Upper lobe of left lung (tissue), 4 donors: ENCODE measurements at regions not wholly inside any gene's neighbourhood (a gene's known extent, or its start where the extent isn't known, plus 50 kb on each side); places are given as distances from the start of the nearest gene placed in this dataset.

Experiments
- EP300 ChIP-seq, 4 donors: sonication (generic); formaldehyde crosslinking; IDR thresholded peaks; one replicate each; pipeline ENCODE4 v1.5.1; 2017; ENCODE audit warnings: antibody characterized with exemption in 4 of 4, control low read depth in 2 of 4
- TF ChIP-seq, protein P1 (sequence below), 6 experiments: fragments of 450-650 bp in 4 of 6; fragments of 200-600 bp in 2 of 6; sonication (generic) in 2 of 6; IDR thresholded peaks; one replicate each; pipeline ENCODE4 v1.5.1; 2016 to 2019; ENCODE audit warnings: antibody characterized with exemption in 6 of 6

DNA sequence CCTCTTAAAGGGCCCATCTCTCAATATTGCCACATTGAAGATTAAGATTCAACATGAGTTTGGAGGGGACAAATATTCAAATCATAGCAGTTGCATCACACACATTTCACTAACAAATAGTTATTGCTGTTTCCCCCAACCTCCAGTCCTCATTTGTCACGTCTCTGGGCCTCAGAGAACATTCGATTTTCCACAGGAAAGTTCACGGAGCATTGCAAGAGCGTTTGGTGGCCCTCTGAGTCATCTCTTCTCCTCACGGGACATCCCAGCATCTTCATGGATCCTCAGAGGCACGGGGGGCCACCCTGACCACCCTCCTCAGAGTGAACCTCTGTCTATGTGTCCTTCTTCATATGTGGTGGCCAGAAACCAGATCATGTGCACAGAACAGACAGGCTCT, 50.3 kb upstream of the CHST15 start:
- TF ChIP-seq, protein P1, sequence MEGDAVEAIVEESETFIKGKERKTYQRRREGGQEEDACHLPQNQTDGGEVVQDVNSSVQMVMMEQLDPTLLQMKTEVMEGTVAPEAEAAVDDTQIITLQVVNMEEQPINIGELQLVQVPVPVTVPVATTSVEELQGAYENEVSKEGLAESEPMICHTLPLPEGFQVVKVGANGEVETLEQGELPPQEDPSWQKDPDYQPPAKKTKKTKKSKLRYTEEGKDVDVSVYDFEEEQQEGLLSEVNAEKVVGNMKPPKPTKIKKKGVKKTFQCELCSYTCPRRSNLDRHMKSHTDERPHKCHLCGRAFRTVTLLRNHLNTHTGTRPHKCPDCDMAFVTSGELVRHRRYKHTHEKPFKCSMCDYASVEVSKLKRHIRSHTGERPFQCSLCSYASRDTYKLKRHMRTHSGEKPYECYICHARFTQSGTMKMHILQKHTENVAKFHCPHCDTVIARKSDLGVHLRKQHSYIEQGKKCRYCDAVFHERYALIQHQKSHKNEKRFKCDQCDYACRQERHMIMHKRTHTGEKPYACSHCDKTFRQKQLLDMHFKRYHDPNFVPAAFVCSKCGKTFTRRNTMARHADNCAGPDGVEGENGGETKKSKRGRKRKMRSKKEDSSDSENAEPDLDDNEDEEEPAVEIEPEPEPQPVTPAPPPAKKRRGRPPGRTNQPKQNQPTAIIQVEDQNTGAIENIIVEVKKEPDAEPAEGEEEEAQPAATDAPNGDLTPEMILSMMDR (IDR thresholded peaks at IDR 0.05): no peak
- TF ChIP-seq EP300 (IDR thresholded peaks at IDR 0.05): no peak
